VCaP (cell line): ENCODE measurements at regions not wholly inside any gene's neighbourhood (a gene's known extent, or its start where the extent isn't known, plus 50 kb on each side); places are given as distances from the start of the nearest gene placed in this dataset.

Experiments used
- H3K27ac ChIP-seq: fragments of 450-650 bp; 2 replicates; pipeline ENCODE4 v1.5.1; 2017
- TF ChIP-seq, protein P1 (sequence below): fragments of 450-650 bp; conservative IDR thresholded peaks from 2 replicates; pipeline ENCODE4 v1.5.1; 2017; ENCODE audit warnings: mild to moderate bottlenecking, moderate library complexity

DNA sequence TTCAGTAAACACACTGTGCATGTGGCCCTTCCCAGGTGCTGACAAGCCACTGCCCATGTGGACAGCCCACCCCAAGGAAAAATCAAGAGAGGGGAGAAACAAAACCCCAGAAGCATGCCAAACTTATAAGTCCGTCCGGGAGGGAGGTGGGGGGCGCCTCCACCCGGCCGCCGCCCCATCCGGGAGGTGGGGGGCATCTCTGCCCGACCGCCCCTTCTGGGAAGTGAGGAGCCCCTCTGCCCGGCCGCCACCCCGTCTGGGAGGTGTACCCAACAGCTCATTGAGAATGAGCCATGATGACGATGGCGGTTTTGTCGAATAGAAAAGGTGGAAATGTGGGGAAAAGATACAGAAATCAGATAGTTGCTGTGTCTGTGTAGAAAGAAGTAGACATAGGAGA, 53.8 kb upstream of the C2CD4B start:
- TF ChIP-seq, protein P1, sequence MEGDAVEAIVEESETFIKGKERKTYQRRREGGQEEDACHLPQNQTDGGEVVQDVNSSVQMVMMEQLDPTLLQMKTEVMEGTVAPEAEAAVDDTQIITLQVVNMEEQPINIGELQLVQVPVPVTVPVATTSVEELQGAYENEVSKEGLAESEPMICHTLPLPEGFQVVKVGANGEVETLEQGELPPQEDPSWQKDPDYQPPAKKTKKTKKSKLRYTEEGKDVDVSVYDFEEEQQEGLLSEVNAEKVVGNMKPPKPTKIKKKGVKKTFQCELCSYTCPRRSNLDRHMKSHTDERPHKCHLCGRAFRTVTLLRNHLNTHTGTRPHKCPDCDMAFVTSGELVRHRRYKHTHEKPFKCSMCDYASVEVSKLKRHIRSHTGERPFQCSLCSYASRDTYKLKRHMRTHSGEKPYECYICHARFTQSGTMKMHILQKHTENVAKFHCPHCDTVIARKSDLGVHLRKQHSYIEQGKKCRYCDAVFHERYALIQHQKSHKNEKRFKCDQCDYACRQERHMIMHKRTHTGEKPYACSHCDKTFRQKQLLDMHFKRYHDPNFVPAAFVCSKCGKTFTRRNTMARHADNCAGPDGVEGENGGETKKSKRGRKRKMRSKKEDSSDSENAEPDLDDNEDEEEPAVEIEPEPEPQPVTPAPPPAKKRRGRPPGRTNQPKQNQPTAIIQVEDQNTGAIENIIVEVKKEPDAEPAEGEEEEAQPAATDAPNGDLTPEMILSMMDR: no peak

DNA sequence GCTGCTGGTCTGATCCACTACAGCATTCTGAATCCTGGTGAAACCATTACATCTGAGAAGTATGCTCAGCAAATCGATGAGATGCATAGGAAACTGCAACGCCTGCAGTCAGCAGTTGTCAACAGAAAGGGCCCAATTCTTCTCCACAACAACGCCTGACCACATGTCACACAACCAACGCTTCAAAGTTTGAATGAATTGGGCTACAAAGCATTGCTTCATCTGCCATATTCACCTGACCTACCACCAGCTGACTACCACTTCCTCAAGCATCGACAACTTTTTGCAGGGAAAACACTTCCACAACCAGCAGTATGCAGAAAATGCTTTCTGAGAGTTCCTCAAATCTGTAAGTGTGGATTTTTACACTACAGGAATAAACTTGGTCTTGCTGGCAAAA, 54.7 kb upstream of the C2CD4B start:
- no peak overlapping the region for H3K27ac ChIP-seq
- TF ChIP-seq, protein P1: no peak

More for the DNA sequence above, 53.8 kb upstream of the C2CD4B start:
- H3K27ac ChIP-seq: no peak overlapping the region

DNA sequence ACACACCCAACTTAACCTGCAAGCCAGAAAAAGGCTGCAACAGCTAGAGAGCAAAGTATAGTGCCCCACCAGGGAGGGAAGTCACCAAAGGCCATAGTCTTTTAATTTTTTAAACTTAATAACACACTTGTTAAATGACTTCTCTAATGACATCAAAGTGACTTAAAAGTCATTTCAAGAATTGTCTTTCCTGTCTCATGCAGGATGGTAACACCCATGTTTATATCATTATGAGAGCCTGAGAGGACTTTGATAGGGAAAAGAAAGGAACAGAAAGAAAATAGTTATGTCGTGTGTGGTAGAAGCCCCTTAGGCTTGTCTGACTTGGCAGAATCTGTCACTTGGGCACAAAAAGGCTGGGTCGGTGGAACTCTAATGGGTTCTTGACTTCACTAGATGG, 57.9 kb upstream of the C2CD4B start:
- H3K27ac ChIP-seq: no peak overlapping the region
- TF ChIP-seq, protein P1: no peak

DNA sequence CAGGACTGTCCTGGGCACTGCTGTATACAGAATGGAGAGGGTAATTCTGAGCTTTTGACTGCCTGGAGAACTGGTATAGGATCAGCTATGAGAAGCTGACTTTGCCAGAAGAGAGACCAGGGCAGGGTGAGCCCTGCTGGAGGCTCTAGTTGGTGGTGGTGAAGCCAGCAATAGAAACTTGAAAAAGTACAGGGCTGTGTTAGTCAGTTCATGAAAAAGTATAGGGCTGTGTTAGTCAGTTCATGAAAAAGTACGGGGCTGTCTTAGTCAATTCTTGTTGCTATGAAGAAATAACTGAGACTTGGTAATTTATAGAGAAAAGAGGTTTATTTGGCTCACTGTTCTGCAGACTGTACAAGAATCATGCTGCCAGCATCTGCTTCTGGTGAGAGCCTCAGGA, 63.5 kb upstream of the C2CD4B start:
- TF ChIP-seq, protein P1: no peak
- H3K27ac ChIP-seq: no peak overlapping the region

DNA sequence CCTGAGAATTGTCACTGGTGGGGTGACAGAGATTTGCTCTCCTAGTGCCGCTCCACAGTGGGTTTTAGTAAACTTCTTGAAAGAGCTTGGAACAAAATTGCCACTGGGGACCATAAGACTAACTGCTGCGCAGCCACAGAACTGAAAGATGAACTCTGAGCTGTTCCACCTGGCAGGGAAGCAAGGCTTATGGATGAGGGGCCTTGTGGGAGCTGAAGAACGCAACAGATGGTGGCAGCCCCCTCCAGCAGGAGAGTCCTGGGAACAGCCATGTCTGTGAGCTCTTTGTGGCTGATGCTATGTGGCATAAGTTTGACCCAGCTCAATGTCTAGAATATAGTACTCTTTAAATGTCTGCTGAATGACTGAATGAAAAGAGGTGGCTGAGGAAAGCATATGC, 66.8 kb upstream of the C2CD4B start:
- TF ChIP-seq, protein P1: no peak

DNA sequence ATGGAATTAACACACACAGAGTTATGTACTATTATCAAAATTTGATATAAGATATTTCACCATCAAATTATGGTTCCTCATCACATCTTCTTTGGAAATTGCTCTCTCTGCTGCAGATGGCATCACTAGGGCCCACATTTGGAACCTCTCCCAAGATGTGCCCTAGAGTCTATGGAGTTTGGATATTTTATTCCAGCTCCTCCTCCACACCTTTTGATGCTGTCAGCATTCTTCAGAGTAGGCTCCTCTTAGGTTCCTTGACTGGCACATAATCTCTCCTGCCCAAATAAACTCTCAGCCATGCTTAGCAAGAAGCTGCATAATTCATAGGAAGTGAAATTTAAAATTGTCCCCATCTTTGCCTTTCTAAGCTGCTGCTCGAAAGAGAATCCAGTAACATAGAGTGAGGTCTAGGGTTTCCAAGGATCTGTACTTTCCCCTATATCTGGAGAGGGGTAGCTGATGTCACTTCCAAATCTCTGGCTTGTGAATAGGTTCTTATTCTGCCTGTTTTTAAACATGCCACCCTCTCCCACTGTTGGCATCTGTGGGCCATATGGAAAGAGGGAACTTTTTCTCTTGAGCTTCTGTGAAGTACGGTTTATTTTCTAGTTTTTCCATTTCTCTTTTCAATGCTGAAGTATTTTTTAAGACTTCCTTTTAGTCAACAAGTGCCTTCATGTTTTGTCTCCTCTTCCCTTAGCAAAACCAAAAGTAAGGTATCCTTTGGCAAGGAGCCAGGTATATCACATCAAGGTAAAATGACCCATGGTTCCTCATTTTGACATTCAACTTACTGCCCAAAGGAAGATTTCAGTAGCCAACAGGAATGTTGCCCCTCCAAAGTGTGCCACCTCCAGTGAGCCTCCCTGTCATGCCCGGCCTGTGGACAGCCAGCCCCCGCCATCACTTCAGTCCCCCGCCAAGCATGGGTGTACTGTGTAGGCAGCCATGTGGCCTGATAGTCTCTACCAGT, 75.3 kb upstream of the C2CD4B start:
- H3K27ac ChIP-seq: no peak overlapping the region
- TF ChIP-seq, protein P1: no peak

More for the DNA sequence above, 66.8 kb upstream of the C2CD4B start:
- H3K27ac ChIP-seq: no peak overlapping the region

DNA sequence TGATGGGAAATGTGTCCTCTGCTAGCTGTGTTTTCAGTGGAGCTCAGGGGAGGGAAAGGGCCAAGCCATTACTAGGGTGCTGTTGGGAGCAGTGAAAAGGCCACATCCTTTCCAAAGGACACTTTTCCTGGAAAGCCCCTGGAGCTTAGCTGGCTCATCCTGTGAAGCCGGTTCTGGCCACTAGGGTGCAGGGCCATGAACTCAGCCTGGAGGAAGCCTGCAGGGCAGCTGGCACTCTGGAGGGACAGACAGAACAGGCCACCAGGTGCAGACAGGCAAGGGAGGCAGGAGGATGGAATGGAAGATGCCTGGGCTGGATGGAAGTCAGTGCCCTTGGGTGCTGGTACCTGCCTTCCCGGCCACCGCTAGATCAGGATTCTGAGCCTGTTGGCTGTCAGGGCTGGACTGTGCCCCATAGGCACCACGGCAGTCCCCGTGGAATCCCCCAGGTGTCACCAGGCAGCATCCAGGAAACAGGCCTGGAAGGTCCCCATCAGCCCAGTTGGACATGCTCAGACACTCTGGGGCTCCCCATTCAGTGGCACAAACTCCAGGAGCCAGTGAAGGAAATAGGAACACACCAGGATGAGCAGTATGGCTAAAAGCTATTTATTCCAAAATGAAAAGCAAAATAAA, 76.2 kb upstream of the C2CD4B start:
- TF ChIP-seq, protein P1: peak; percentile 39; the same call in 1 of the 2 replicates
- H3K27ac ChIP-seq: no peak overlapping the region
